ENCODE measurements at regions not wholly inside any gene's neighbourhood (a gene's known extent, or its start where the extent isn't known, plus 50 kb on each side); places are given as distances from the start of the nearest gene placed in this dataset.
A peak's percentile ranks its signal among the peaks of the same experiment; 100 is the strongest.

DNA sequence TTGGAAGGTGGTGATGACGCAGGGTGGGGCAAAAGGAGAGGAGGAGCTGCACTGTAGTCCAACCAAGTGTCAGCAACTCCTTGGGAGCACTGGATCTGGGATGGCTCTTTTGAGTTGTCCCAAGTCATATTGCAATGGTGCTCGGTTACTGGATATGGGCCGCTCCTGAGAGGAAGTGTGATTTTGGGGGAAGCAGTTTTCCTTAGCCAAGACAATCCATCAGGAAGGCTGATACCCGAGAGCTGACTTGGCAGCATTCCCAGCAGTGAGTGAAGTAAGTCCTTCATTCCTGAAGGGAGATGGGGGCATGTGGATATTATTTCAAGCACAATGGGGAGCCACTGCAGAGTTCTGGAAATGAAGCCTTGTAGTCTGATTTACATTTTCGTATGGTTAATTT, 354.1 kb downstream of the RFPL4B start:
- peak in 1 of 5 donors; percentile 25 for DNase-seq
- no peak for TF ChIP-seq POLR2A (IDR thresholded peaks at IDR 0.05)
- TF ChIP-seq, protein P1, sequence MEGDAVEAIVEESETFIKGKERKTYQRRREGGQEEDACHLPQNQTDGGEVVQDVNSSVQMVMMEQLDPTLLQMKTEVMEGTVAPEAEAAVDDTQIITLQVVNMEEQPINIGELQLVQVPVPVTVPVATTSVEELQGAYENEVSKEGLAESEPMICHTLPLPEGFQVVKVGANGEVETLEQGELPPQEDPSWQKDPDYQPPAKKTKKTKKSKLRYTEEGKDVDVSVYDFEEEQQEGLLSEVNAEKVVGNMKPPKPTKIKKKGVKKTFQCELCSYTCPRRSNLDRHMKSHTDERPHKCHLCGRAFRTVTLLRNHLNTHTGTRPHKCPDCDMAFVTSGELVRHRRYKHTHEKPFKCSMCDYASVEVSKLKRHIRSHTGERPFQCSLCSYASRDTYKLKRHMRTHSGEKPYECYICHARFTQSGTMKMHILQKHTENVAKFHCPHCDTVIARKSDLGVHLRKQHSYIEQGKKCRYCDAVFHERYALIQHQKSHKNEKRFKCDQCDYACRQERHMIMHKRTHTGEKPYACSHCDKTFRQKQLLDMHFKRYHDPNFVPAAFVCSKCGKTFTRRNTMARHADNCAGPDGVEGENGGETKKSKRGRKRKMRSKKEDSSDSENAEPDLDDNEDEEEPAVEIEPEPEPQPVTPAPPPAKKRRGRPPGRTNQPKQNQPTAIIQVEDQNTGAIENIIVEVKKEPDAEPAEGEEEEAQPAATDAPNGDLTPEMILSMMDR (IDR thresholded peaks at IDR 0.05), result no peak
- no peak for TF ChIP-seq EP300 (IDR thresholded peaks at IDR 0.05)

DNA sequence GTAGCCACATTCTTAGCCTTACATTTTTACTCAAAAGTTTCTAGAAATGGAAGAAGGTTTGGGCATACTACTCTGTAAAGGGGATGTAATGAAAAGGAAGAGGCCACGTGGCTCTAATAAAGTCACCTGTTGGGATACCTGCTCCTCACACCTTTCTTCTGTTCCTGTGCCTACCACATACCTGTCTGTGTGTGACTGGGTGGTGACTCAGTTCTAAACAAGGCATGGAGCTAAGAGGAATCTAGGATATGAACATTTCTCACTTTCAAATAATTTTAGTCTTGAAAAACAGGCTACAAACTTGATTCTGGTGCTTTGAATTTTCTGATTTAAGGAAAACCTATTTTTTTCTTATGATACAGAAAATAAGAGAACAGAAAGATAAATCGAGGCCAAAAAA, 363.6 kb downstream of the RFPL4B start:
- TF ChIP-seq POLR2A (IDR thresholded peaks at IDR 0.05) (no peak), EP300 (IDR thresholded peaks at IDR 0.05) (no peak)
- TF ChIP-seq, protein P1 (IDR thresholded peaks at IDR 0.05), result no peak
- whole genome bisulfite sequencing, 3 donors, result 67 to 74% (median 70%) methylated on average over 2 of the region's 2 CpGs
- Histone ChIP-seq H3K27ac (no peak overlapping the region), H3K27me3 (no peaks in the 10 kb centered on the region), H3K36me3 (no peaks in the 10 kb centered on the region), H3K9me3 (no peaks in the 10 kb centered on the region), H3K4me1 (ENCODE audit: insufficient read depth) (no peaks in the 10 kb centered on the region), H3K4me3 (no peak overlapping the region)
- no peak for DNase-seq
- intact Hi-C loops (cut with DNase I), result no loop called here

More for the DNA sequence above, 354.1 kb downstream of the RFPL4B start:
- no peaks in the 10 kb centered on the region for H3K9me3 ChIP-seq
- no peak overlapping the region for H3K4me3 ChIP-seq
- H3K27ac ChIP-seq, result no peak overlapping the region
- H3K4me1 ChIP-seq (ENCODE audit: insufficient read depth), result no peaks in the 10 kb centered on the region
- no peaks in the 10 kb centered on the region for H3K36me3 ChIP-seq
- 62 to 64% (median 62%) methylated on average over 5 of the region's 5 CpGs for WGBS, 3 donors
- no peaks in the 10 kb centered on the region for H3K27me3 ChIP-seq
- intact Hi-C loops (cut with DNase I), result no loop called here

DNA sequence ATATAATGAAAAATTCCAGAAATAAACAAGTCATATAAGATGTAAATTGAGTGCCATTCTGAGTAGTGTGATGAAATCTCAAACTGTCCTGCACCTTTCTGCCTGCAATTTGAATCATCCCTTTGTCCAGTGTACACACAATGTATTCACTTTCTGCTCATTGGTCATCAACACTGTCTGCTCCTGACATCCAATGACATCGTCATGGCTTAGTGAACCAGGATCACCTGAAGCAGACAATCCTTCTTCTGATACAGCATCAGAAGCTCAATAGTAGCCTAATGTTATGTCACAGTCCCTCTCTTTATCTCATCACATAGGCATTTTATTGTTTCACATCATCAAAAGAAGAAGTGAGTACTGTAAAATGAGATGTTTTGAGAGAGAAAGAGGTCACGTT, 366.3 kb downstream of the RFPL4B start:
- intact Hi-C loops (cut with DNase I), result no loop called here
- DNase-seq, result no peak
- no peak overlapping the region for H3K4me3 ChIP-seq
- TF ChIP-seq, protein P1 (IDR thresholded peaks at IDR 0.05), result no peak
- TF ChIP-seq POLR2A (IDR thresholded peaks at IDR 0.05), result no peak
- no peak for TF ChIP-seq EP300 (IDR thresholded peaks at IDR 0.05)
- no peaks in the 10 kb centered on the region for H3K4me1 ChIP-seq (ENCODE audit: insufficient read depth)
- H3K9me3 ChIP-seq, result no peaks in the 10 kb centered on the region
- no peak overlapping the region for H3K27ac ChIP-seq
- H3K27me3 ChIP-seq, result no peaks in the 10 kb centered on the region
- 92 to 94% (median 92%) methylated on average over 2 of the region's 2 CpGs for WGBS, 3 donors
- H3K36me3 ChIP-seq, result no peaks in the 10 kb centered on the region

DNA sequence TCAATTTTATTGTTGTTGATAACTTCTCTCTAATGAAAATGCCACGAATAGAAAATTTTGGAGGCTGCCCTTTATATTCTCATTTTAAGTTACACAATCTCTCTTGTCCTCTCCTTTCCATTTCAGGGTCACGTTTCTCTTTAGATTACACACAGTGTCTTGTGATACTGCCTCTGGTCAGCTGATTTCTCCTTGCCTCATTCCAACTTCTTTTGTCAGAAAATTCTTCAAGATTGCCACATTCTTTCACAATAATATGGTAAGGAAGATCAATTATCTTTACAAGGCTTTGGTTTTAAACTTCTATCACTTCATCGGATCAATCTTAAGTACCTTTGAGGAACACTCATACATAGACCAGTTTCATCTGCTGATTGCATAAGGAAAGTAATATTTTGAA, 370.3 kb downstream of the RFPL4B start:
- TF ChIP-seq POLR2A (IDR thresholded peaks at IDR 0.05) (no peak), EP300 (IDR thresholded peaks at IDR 0.05) (no peak)
- TF ChIP-seq, protein P1 (IDR thresholded peaks at IDR 0.05), result no peak
- 65 to 73% (median 69%) methylated on average over 3 of the region's 3 CpGs for WGBS, 3 donors
- intact Hi-C loops (cut with DNase I), result no loop called here
- no peak for DNase-seq
- Histone ChIP-seq H3K9me3 (no peaks in the 10 kb centered on the region), H3K27ac (no peak overlapping the region), H3K4me3 (no peak overlapping the region), H3K27me3 (no peaks in the 10 kb centered on the region), H3K4me1 (ENCODE audit: insufficient read depth) (no peaks in the 10 kb centered on the region), H3K36me3 (no peaks in the 10 kb centered on the region)

DNA sequence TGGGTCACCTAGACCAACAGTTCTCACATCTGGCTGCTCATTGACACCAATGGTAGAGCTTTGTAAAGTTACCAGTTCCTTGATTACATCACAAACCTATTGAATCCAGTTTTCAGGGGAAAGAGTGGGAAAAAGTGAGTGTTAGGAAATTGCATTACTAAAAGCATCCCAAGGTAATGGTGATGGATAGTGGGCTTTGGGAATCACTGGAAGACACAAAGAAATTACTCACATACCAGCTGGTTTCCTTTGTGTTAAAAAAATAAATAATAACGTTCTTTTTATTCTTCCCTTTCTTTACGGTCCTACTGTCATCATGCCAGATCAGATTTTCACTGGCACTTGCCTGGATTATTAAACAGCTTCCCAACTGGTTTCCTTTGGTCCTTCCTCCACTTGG, 370.7 kb downstream of the RFPL4B start:
- H3K27ac ChIP-seq, result no peak overlapping the region
- TF ChIP-seq EP300 (IDR thresholded peaks at IDR 0.05) (no peak), POLR2A (IDR thresholded peaks at IDR 0.05) (no peak)
- TF ChIP-seq, protein P1 (IDR thresholded peaks at IDR 0.05), result no peak
- no peak for DNase-seq
- no peak overlapping the region for H3K4me3 ChIP-seq
- no peaks in the 10 kb centered on the region for H3K27me3 ChIP-seq
- 49 to 56% (median 53%) methylated on average over 2 of the region's 2 CpGs for WGBS, 3 donors
- intact Hi-C loops (cut with DNase I), result no loop called here
- H3K36me3 ChIP-seq, result no peaks in the 10 kb centered on the region
- no peaks in the 10 kb centered on the region for H3K4me1 ChIP-seq (ENCODE audit: insufficient read depth)
- no peaks in the 10 kb centered on the region for H3K9me3 ChIP-seq

Data from ovary (tissue), 7 donors.